PFSK-1 (cell line): ENCODE measurements at regions not wholly inside any gene's neighbourhood (a gene's known extent, or its start where the extent isn't known, plus 50 kb on each side); places are given as distances from the start of the nearest gene placed in this dataset.

ENCODE experiments used
- POLR2AphosphoS5 ChIP-seq: IDR thresholded peaks from 2 replicates; pipeline ENCODE4 v1.6.1; 2012; ENCODE audit warnings: low read depth, mild to moderate bottlenecking, control low read depth, low read length, moderate library complexity
- TAF1 ChIP-seq: IDR thresholded peaks from 2 replicates; pipeline ENCODE4 v1.6.1; 2012; ENCODE audit warnings: low read length, control low read depth, borderline replicate concordance; ENCODE audit not compliant: insufficient read depth

DNA sequence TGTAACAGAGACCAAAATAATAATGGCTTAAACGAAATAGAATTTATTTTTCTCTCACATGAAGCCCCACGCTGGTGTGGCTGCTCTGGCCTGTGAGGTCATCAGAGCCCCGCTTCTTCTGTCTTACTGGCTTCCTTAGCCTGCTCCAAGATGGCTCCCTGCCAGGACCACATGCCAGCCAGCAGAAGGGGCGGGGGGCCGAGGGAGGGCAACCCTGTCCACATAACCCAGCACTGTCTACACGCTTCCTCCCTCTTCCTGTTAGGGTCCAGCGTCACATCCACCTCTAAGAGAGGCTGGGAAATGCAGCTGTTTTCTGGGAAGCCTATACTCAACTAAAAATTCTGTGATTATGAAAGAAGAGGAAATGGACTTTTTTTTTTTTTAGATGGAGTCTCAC is 107.9 kb upstream of the DLG1 start:
- TF ChIP-seq TAF1 (no peak), POLR2AphosphoS5 (no peak)
